ENCODE measurements at regions not wholly inside any gene's neighbourhood (a gene's known extent, or its start where the extent isn't known, plus 50 kb on each side); places are given as distances from the start of the nearest gene placed in this dataset.

DNA sequence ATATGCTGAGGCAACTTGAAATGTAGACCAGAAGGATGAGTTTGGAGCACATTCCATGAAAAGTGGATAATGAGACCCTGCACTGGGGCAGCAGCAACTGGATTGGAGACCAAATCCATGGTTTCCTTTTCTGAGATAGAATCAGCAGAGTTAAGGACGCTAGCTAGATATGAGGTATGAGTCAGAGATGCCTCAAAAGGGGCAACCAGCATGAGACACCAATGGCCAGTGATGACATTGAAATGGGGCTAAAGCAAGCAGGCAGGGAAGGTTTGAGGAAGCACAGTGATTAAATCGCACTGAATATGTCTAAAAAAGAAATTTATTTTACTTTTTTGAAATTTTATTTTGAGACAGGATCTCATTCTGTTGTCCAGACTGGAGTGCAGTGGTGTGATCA is 802.4 kb downstream of the TFAP2A start:
- Mint-ChIP-seq H3K36me3 (no peaks in the 10 kb centered on the region), H3K4me3 (no peak overlapping the region), H3K27me3 (no peaks in the 10 kb centered on the region), H3K27ac (no peak overlapping the region), H3K9me3 (ENCODE audit: low read depth) (no peaks in the 10 kb centered on the region), H3K4me1 (ENCODE audit: low read depth) (no peaks in the 10 kb centered on the region)

DNA sequence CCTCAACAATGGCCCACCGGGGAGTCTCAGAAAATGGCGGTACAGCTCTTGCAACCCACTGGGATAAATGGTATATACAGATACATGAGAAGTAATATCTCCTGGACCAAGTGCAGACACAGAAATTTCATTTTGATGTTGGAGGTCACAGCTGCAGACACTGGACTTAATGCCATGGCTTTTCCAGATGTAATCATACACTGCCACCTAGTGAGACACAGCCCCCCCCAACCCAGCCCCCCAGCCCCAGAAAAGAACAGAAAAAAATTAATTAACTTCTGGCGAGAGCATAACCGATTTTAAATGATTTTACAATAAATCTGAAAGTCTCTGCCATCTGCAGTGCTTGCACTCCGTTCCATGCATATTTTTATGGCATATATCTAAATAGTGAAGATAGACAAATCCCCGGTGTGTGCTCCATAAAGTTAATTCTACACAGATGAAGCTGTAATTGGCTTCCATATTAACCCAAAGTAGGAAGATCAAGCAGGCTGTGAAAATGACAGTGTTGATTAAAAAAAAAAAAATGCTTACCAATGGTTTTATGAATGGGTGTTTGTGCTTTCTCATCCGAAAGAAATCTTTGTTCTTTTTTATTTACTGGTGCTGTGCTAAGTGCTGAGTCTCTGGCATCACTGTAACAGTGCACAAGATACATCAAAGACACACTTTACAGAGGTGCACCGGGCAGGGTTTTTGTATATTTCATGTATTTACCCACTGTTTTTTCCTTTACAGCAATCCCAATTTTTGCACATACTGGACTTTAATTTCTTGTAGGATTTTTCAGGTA is 804.1 kb downstream of the TFAP2A start:
- Mint-ChIP-seq H3K4me3 (no peak overlapping the region), H3K27me3 (no peaks in the 10 kb centered on the region), H3K4me1 (ENCODE audit: low read depth) (no peaks in the 10 kb centered on the region), H3K36me3 (no peaks in the 10 kb centered on the region), H3K27ac (no peak overlapping the region), H3K9me3 (ENCODE audit: low read depth) (no peaks in the 10 kb centered on the region)

GRCh38 chr6:9606435-9607134 is 808.3 kb downstream of the TFAP2A start:
- H3K9me3 Mint-ChIP-seq (ENCODE audit: low read depth), result no peaks in the 10 kb centered on the region
- H3K4me3 Mint-ChIP-seq, result no peak overlapping the region
- H3K27me3 Mint-ChIP-seq, result no peaks in the 10 kb centered on the region
- no peaks in the 10 kb centered on the region for H3K36me3 Mint-ChIP-seq
- no peak overlapping the region for H3K27ac Mint-ChIP-seq
- H3K4me1 Mint-ChIP-seq (ENCODE audit: low read depth), result no peaks in the 10 kb centered on the region

- Mint-ChIP-seq H3K4me3 (no peak overlapping the region), H3K9me3 (ENCODE audit: low read depth) (peaks cover 3% of the 10 kb centered on the region), H3K27me3 (no peaks in the 10 kb centered on the region), H3K36me3 (no peaks in the 10 kb centered on the region), H3K4me1 (ENCODE audit: low read depth) (no peaks in the 10 kb centered on the region), H3K27ac (no peak overlapping the region)
Observed at GRCh38 chr6:9594746-9595145, 820.1 kb downstream of the TFAP2A start.

GRCh38 chr6:9593554-9593953 is 821.3 kb downstream of the TFAP2A start:
- no peak overlapping the region for H3K27ac Mint-ChIP-seq
- H3K4me1 Mint-ChIP-seq (ENCODE audit: low read depth), result no peaks in the 10 kb centered on the region
- no peaks in the 10 kb centered on the region for H3K27me3 Mint-ChIP-seq
- no peak overlapping the region for H3K4me3 Mint-ChIP-seq
- H3K9me3 Mint-ChIP-seq (ENCODE audit: low read depth), result peaks cover 3% of the 10 kb centered on the region
- no peaks in the 10 kb centered on the region for H3K36me3 Mint-ChIP-seq

DNA sequence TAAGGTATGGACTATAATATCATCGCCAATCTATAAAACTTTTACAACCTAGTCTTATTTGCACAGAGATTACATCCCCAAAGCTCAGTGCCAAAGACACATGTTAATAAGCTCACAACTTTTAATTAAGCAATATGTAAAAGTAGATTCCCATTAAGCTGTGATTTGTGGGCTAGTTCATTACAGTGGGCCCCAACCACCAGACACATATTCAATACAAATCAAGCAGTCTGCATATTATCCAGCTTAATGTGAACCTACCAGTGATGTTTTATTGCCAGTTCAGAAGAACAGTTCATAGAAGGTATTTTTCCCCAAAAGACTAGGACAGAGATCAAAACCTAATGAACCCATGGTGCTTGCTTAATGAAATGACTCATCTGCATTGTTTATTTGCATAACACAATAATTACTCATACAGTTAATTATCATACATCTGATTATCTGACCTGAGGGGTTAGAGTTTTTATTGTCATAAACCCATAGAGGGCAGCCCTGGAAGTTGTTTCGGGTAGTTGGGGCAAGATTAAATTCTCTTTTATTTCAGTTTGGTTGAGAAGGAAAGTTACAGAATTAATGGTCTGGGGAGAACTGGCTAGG is 831.0 kb downstream of the TFAP2A start:
- Mint-ChIP-seq H3K27me3 (peaks cover 1% of the 10 kb centered on the region), H3K27ac (no peak overlapping the region), H3K4me1 (ENCODE audit: low read depth) (no peaks in the 10 kb centered on the region), H3K36me3 (no peaks in the 10 kb centered on the region), H3K9me3 (ENCODE audit: low read depth) (no peaks in the 10 kb centered on the region), H3K4me3 (no peak overlapping the region)

- no peaks in the 10 kb centered on the region for H3K4me1 Mint-ChIP-seq (ENCODE audit: low read depth)
Observed at GRCh38 chr6:9581155-9581554, 833.7 kb downstream of the TFAP2A start.

DNA sequence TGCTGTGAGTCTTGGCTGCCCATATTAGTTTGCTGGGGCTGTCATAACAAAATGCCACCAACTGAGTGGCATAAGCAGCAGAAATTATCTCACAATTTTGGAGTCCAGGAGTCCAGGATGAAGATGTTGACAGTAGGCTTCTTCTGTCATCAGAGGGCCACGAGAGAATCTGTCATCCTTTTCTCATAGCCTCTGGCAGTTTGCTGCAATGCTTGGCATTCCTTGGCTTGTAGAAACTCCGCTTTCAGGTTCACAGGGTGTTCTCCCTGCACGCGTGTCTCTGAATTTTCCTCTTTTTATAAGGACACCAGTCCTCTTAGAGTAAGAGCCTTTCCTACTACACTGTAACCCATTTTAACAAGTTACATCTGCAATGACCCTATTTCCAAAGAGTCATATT is 838.4 kb downstream of the TFAP2A start:
- Mint-ChIP-seq H3K9me3 (ENCODE audit: low read depth) (peaks cover 5% of the 10 kb centered on the region), H3K4me1 (ENCODE audit: low read depth) (no peaks in the 10 kb centered on the region), H3K27ac (no peak overlapping the region), H3K4me3 (no peak overlapping the region), H3K27me3 (no peaks in the 10 kb centered on the region), H3K36me3 (no peaks in the 10 kb centered on the region)

More at GRCh38 chr6:9581155-9581554, 833.7 kb downstream of the TFAP2A start:
- H3K36me3 Mint-ChIP-seq, result no peaks in the 10 kb centered on the region
- H3K9me3 Mint-ChIP-seq (ENCODE audit: low read depth), result no peaks in the 10 kb centered on the region
- H3K4me3 Mint-ChIP-seq, result no peak overlapping the region
- H3K27ac Mint-ChIP-seq, result no peak overlapping the region
- H3K27me3 Mint-ChIP-seq, result no peaks in the 10 kb centered on the region

GRCh38 chr6:9566096-9566495 is 848.8 kb downstream of the TFAP2A start:
- H3K27ac Mint-ChIP-seq, result no peak overlapping the region

GRCh38 chr6:9564021-9564420 is 850.9 kb downstream of the TFAP2A start:
- H3K4me3 Mint-ChIP-seq, result no peak overlapping the region
- no peak overlapping the region for H3K27ac Mint-ChIP-seq
- no peaks in the 10 kb centered on the region for H3K4me1 Mint-ChIP-seq (ENCODE audit: low read depth)
- no peaks in the 10 kb centered on the region for H3K36me3 Mint-ChIP-seq
- H3K9me3 Mint-ChIP-seq (ENCODE audit: low read depth), result no peaks in the 10 kb centered on the region
- no peaks in the 10 kb centered on the region for H3K27me3 Mint-ChIP-seq

More at GRCh38 chr6:9566096-9566495, 848.8 kb downstream of the TFAP2A start:
- Mint-ChIP-seq H3K9me3 (ENCODE audit: low read depth) (no peaks in the 10 kb centered on the region), H3K4me1 (ENCODE audit: low read depth) (no peaks in the 10 kb centered on the region), H3K36me3 (no peaks in the 10 kb centered on the region), H3K4me3 (no peak overlapping the region), H3K27me3 (no peaks in the 10 kb centered on the region)

- Mint-ChIP-seq H3K27ac (no peak overlapping the region), H3K36me3 (no peaks in the 10 kb centered on the region), H3K4me3 (no peak overlapping the region), H3K9me3 (ENCODE audit: low read depth) (no peaks in the 10 kb centered on the region), H3K27me3 (no peaks in the 10 kb centered on the region), H3K4me1 (ENCODE audit: low read depth) (no peaks in the 10 kb centered on the region)
Observed at GRCh38 chr6:9563568-9563967, 851.3 kb downstream of the TFAP2A start.

- H3K36me3 Mint-ChIP-seq, result no peaks in the 10 kb centered on the region
- no peaks in the 10 kb centered on the region for H3K4me1 Mint-ChIP-seq (ENCODE audit: low read depth)
- no peak overlapping the region for H3K27ac Mint-ChIP-seq
- no peak overlapping the region for H3K4me3 Mint-ChIP-seq
- peaks cover 4% of the 10 kb centered on the region for H3K9me3 Mint-ChIP-seq (ENCODE audit: low read depth)
- no peaks in the 10 kb centered on the region for H3K27me3 Mint-ChIP-seq
Observed at GRCh38 chr6:9554806-9555205, 860.1 kb downstream of the TFAP2A start.

DNA sequence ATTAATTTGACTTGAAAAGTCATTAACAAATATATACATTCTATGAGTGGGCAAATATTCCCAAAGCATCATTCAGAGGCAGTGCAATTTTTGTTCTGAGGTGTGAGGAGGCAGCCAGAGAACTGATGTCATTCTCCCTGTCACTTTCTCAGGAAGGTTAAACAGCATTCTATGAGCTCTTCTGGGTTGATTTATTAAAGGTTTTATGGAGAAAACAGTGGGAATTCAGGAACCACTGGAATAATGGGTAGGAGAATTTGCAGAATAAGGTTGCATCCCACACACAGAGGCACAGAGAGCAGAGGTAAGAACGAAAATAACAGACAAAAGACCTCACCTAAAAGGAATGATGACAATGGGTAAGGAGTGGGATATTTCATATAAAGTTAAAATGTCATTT is 860.6 kb downstream of the TFAP2A start:
- Mint-ChIP-seq H3K4me1 (ENCODE audit: low read depth) (no peaks in the 10 kb centered on the region), H3K36me3 (no peaks in the 10 kb centered on the region), H3K4me3 (no peak overlapping the region), H3K27me3 (no peaks in the 10 kb centered on the region), H3K9me3 (ENCODE audit: low read depth) (peaks cover 4% of the 10 kb centered on the region), H3K27ac (no peak overlapping the region)

DNA sequence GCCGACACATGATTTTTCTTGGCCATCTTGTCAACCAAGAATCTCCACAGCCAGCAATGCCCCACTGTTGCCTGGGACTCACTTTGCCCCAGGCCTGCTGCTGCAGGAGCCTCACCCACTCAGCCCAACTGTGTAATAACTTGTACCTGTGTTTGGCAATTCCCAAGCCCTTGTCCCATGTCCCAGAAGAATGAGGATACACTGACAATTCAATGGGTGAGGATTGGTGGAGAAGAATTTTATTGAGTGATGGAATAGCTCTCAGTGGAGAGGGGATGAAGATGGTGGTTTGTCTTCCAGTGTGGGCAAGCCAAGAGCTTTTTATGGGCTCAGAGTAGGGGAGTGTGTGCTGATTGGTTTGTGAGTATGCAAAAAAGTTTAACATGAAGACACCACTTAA is 861.9 kb downstream of the TFAP2A start:
- Mint-ChIP-seq H3K27ac (no peak overlapping the region), H3K9me3 (ENCODE audit: low read depth) (peaks cover 4% of the 10 kb centered on the region), H3K4me3 (no peak overlapping the region), H3K36me3 (no peaks in the 10 kb centered on the region), H3K4me1 (ENCODE audit: low read depth) (no peaks in the 10 kb centered on the region), H3K27me3 (no peaks in the 10 kb centered on the region)

DNA sequence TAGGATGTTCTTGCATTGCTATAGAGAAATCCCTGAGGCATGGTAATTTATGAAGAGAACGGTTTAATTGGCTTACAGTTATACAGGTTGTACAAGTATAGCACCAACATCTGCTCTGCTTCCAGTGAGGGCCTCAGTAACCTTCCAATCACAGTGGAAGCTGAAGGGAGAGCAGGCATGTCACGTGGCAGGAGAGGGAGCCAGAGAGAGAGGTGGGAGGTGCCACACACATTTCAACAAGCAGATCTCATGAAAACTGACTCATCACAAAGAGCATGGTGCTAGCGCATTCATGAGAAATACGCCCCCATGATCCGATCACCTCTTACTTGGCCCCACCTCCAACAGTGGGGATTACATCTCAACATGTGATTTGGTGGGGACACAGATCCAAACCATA is 871.2 kb downstream of the TFAP2A start:
- H3K27me3 Mint-ChIP-seq, result peaks cover 2% of the 10 kb centered on the region
- no peaks in the 10 kb centered on the region for H3K36me3 Mint-ChIP-seq
- peaks cover 7% of the 10 kb centered on the region for H3K9me3 Mint-ChIP-seq (ENCODE audit: low read depth)
- H3K4me1 Mint-ChIP-seq (ENCODE audit: low read depth), result no peaks in the 10 kb centered on the region
- no peak overlapping the region for H3K4me3 Mint-ChIP-seq
- no peak overlapping the region for H3K27ac Mint-ChIP-seq

Data from activated naive CD8-positive, alpha-beta T cell (primary cell).